ENCODE measurements at regions not wholly inside any gene's neighbourhood (a gene's known extent, or its start where the extent isn't known, plus 50 kb on each side); places are given as distances from the start of the nearest gene placed in this dataset.

- no peak for DNase-seq
Measured at GRCh38 chr15:97688177-97688576, 272.3 kb upstream of the ARRDC4 start.

GRCh38 chr15:97688886-97689285 is 271.6 kb upstream of the ARRDC4 start:
- DNase-seq, result no peak

GRCh38 chr15:97691078-97691477 is 269.4 kb upstream of the ARRDC4 start:
- no peak for DNase-seq

- DNase-seq, result no peak
Measured at GRCh38 chr15:97691799-97692198, 268.7 kb upstream of the ARRDC4 start.

- DNase-seq, result peak in 4 of 56 donors; percentile 1 to 7 (median 3)
Measured at GRCh38 chr15:97692301-97693015, 268.0 kb upstream of the ARRDC4 start.

- DNase-seq, result no peak
Measured at GRCh38 chr15:97694456-97694855, 266.0 kb upstream of the ARRDC4 start.

GRCh38 chr15:97703400-97703799 is 257.1 kb upstream of the ARRDC4 start:
- DNase-seq, result no peak

GRCh38 chr15:97706059-97706458 is 254.4 kb upstream of the ARRDC4 start:
- DNase-seq, result no peak

- DNase-seq, result no peak
Measured at GRCh38 chr15:97708252-97708651, 252.3 kb upstream of the ARRDC4 start.

- DNase-seq, result no peak
Measured at GRCh38 chr15:97712530-97712929, 248.0 kb upstream of the ARRDC4 start.

GRCh38 chr15:97717806-97718205 is 242.7 kb upstream of the ARRDC4 start:
- no peak for DNase-seq

GRCh38 chr15:97718509-97718908 is 242.0 kb upstream of the ARRDC4 start:
- no peak for DNase-seq

GRCh38 chr15:97728791-97729190 is 231.7 kb upstream of the ARRDC4 start:
- peak in 25 of 56 donors; percentile 3 to 48 (median 8) for DNase-seq

GRCh38 chr15:97729270-97729669 is 231.2 kb upstream of the ARRDC4 start:
- no peak for DNase-seq

GRCh38 chr15:97730315-97730714 is 230.2 kb upstream of the ARRDC4 start:
- DNase-seq, result no peak

- DNase-seq, result no peak
Measured at GRCh38 chr15:97731859-97732258, 228.6 kb upstream of the ARRDC4 start.

- DNase-seq, result no peak
Measured at GRCh38 chr15:97733373-97733772, 227.1 kb upstream of the ARRDC4 start.

GRCh38 chr15:97736748-97737147 is 223.8 kb upstream of the ARRDC4 start:
- no peak for DNase-seq

- no peak for DNase-seq
Measured at GRCh38 chr15:97745481-97746071, 214.9 kb upstream of the ARRDC4 start.

GRCh38 chr15:97747342-97747741 is 213.2 kb upstream of the ARRDC4 start:
- no peak for DNase-seq

- DNase-seq, result no peak
Measured at GRCh38 chr15:97748576-97748975, 211.9 kb upstream of the ARRDC4 start.

- no peak for DNase-seq
Measured at GRCh38 chr15:97750060-97750459, 210.4 kb upstream of the ARRDC4 start.

- no peak for DNase-seq
Measured at GRCh38 chr15:97755726-97756125, 204.8 kb upstream of the ARRDC4 start.

All from nucleus accumbens (tissue), 56 donors.